GM12873 (cell line): ENCODE measurements at regions not wholly inside any gene's neighbourhood (a gene's known extent, or its start where the extent isn't known, plus 50 kb on each side); places are given as distances from the start of the nearest gene placed in this dataset.

Experiments used
- CTCF ChIP-seq: IDR thresholded peaks from 2 replicates; pipeline ENCODE4 v1.5.1; 2012; ENCODE audit warnings: low read depth, mild to moderate bottlenecking, moderate library complexity, low read length, control low read depth; ENCODE audit not compliant: insufficient read depth; ENCODE audit errors: missing control alignments

- no peak for TF ChIP-seq CTCF
These were observed 92.6 kb downstream of the SNX5 start for GRCh38 chr20:17875981-17876385.

GRCh38 chr20:17875106-17875980 lies 93.3 kb downstream of the SNX5 start:
- TF ChIP-seq CTCF = no peak

DNA sequence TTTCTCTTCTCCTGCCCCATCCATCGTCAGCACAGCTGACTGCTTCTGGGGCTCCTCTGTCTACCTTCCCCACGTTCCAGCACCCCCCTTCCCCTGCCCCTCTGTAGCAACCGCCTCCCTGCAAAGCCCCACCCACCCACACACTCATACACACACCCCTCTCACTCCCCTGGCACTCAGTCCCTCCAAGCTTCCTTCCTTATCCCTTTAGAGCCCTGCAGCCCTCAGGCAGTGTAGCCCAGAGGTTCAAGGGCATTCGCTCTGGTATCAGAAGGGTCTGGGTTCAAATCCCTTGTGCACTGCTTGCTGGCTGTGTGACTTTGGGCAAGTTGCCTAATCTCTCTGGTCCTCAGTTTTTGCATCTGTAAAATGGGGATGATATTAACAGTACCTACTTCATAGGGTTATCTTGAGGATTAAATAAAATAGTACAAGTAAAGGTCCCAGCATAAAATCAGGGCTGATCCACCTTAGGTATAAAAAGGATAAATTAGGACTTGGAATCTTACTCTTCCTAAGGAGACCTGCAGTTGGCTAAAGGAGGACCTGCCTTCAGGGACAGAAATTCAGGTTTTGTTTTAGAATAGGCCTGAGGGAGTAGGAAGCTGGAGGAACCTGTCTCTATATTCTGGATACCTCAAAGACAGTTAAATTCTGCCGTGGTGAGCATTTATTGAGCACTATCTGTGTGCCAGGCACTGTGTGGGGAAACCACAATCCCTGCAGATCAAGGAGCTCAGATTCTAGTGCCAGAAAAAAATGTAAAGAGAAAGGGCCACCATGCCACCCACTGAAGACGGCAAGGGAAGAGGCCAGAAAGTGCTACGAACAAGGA lies 94.1 kb downstream of the SNX5 start:
- TF ChIP-seq CTCF = no peak

GRCh38 chr20:17873410-17874270 lies 95.0 kb downstream of the SNX5 start:
- TF ChIP-seq CTCF = no peak

GRCh38 chr20:17872959-17873358 lies 95.6 kb downstream of the SNX5 start:
- no peak for TF ChIP-seq CTCF

DNA sequence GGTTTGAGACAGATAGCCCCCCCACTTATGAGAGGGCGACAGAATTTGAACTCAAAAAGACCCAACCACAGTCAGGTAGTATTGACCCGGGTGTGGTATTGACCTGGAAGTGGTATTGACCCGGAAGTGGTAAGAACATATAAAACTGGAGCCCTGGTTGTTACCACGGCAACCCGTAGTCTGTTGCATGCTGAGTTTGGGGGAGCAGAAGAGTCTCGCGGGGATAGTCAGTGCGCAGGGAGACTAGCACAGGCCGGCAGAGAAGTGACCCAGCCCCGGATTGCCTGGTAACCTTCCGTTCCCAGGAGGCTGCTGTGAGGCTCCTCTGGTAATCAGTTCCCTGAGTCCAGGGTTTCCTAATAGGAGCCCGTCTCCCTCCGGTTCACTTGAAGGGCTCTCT lies 96.2 kb downstream of the SNX5 start:
- TF ChIP-seq CTCF = no peak

DNA sequence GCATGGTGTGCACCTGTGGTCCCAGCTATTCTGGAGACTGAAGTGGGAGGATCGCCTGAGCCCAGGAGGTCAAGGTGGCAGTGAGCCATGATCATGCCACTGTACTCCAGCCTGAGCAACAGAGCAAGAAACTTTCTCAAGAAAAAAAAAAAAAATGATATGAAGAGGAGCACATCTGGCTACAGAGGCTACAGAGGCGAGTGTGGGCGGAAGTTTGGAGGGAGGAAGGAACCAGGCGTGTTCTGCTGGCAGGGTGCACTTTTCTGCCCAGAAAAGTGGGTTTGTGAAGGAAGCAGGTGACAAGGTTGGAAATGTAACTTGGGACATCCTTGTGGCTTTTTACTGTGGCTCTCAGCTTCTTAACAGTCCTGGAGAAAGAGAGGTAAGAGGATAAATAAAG lies 96.7 kb downstream of the SNX5 start:
- TF ChIP-seq CTCF = no peak
